HCT116 (cell line): ENCODE measurements at regions not wholly inside any gene's neighbourhood (a gene's known extent, or its start where the extent isn't known, plus 50 kb on each side); places are given as distances from the start of the nearest gene placed in this dataset.

ENCODE experiments used
- ATAC-seq: fragments of 200-7000 bp; cut with Tn5 transposase; 2 replicates; pipeline ENCODE4 v1.9.1; 2020; ENCODE audit warnings: mild to moderate bottlenecking, moderate library complexity
- BruUV-seq: library from RNA; stranded (reverse); fragments of 400-500 nt; replicated peaks from 2 replicates; lab custom pipeline; 2021; lab: Mats Ljungman, UMichigan
- CTCF ChIA-PET: fragments of 300-600 bp; sonication (Branson Sonifier 250); formaldehyde crosslinking; loops from one replicate; lab custom pipeline; 2021; ENCODE audit warnings: antibody characterized with exemption; lab: Charles Lee
- POLR2A ChIA-PET: fragments of 300-600, 350-600 bp; sonication (Branson Sonifier 250); formaldehyde crosslinking; loops from one replicate; lab custom pipeline; 2021; ENCODE audit warnings: antibody characterized with exemption; lab: Charles Lee
- RAD21 ChIA-PET, 2 experiments: fragments of 300-600 bp; sonication (Branson Sonifier 250); formaldehyde crosslinking; loops; one replicate each; lab custom pipeline; 2023; ENCODE audit warnings: low total read pairs in 2 of 2; ENCODE audit not compliant: uncharacterized antibody in 2 of 2, unreplicated experiment in 2 of 2, low non-redundant PET in 1 of 2; lab: Charles Lee
- DNase-seq: peaks from one replicate; pipeline ENCODE4 v3.0.0-alpha.2; 2010; ENCODE audit warnings: low read depth, low spot score
- H2AFZ ChIP-seq: fragments of 200-600 bp; shearing (Covaris generic), sonication (generic); 2 replicates; pipeline ENCODE4 v1.6.1; 2017; ENCODE audit warnings: low read depth, mixed run types, mixed read lengths, antibody characterized with exemption, low read length; ENCODE audit not compliant: poor library complexity, severe bottlenecking
- H3K27ac ChIP-seq: 2 replicates; pipeline ENCODE4 v1.5.1; 2012; ENCODE audit warnings: low read depth, low read length
- H3K27me3 ChIP-seq: fragments of 200-600 bp; sonication (generic); 2 replicates; pipeline ENCODE4 v1.6.1; 2016; ENCODE audit warnings: mixed run types, low read length, mixed read lengths; ENCODE audit not compliant: insufficient read depth
- H3K36me3 ChIP-seq, 2 experiments: fragments of 200-500 bp in 1 of 2; fragments of 200-600 bp in 1 of 2; sonication (Bioruptor generic) in 1 of 2; sonication (generic) in 1 of 2; 2 replicates each; pipeline versions ENCODE4 v1.5.1 to v1.6.1; 2014 to 2016; ENCODE audit warnings: low read length in 2 of 2, inconsistent platforms in 1 of 2, mixed read lengths in 1 of 2, mixed run types in 1 of 2; ENCODE audit not compliant: insufficient read depth in 2 of 2, control insufficient read depth in 1 of 2
- H3K4me1 ChIP-seq, 2 experiments: fragments of 200-600 bp in 1 of 2; sonication (generic) in 1 of 2; 2 replicates each; pipeline versions ENCODE4 v1.5.1 to v1.6.1; 2012 to 2017; ENCODE audit warnings: low read length in 2 of 2, inconsistent platforms in 1 of 2, mild to moderate bottlenecking in 1 of 2, mixed read lengths in 1 of 2, mixed run types in 1 of 2, moderate library complexity in 1 of 2; ENCODE audit not compliant: insufficient read depth in 2 of 2, control insufficient read depth in 1 of 2
- H3K4me2 ChIP-seq: fragments of 200-600 bp; sonication (generic); 2 replicates; pipeline ENCODE4 v1.6.1; 2017; ENCODE audit warnings: mixed run types, low read length, mixed read lengths
- H3K4me3 ChIP-seq, 2 experiments: fragments of 200-600 bp in 1 of 2; sonication (generic) in 1 of 2; replicated peaks in 1 of 2; 2 replicates each; pipeline ENCODE4 v1.5.1; 2011 to 2016; ENCODE audit warnings: low read length in 2 of 2, control low read depth in 1 of 2, low read depth in 1 of 2, mild to moderate bottlenecking in 1 of 2, mixed read lengths in 1 of 2, mixed run types in 1 of 2
- H3K79me2 ChIP-seq: fragments of 200-600 bp; sonication (generic); 2 replicates; pipeline ENCODE4 v1.6.1; 2017; ENCODE audit warnings: mild to moderate bottlenecking, mixed run types, low read length, moderate library complexity, mixed read lengths; ENCODE audit not compliant: insufficient read depth
- H3K9ac ChIP-seq: fragments of 200-600 bp; sonication (generic); 2 replicates; pipeline ENCODE4 v1.6.1; 2016; ENCODE audit warnings: low read length, mixed read lengths
- H3K9me2 ChIP-seq: fragments of 200-600 bp; sonication (generic), shearing (Covaris generic); 2 replicates; pipeline ENCODE4 v1.6.1; 2017; ENCODE audit warnings: mixed run types, mild to moderate bottlenecking, moderate library complexity; ENCODE audit not compliant: insufficient read depth
- H3K9me3 ChIP-seq, 2 experiments: fragments of 200-500 bp in 1 of 2; fragments of 200-600 bp in 1 of 2; sonication (Bioruptor generic) in 1 of 2; sonication (generic) in 1 of 2; 2 replicates each; pipeline ENCODE4 v1.6.1; 2014 to 2017; ENCODE audit warnings: low read length in 2 of 2, mixed read lengths in 2 of 2, inconsistent platforms in 1 of 2, low read depth in 1 of 2, mild to moderate bottlenecking in 1 of 2, mixed run types in 1 of 2, moderate library complexity in 1 of 2; ENCODE audit not compliant: control insufficient read depth in 1 of 2, insufficient read depth in 1 of 2
- H4K20me1 ChIP-seq: fragments of 200-600 bp; sonication (generic), shearing (Covaris generic); 2 replicates; pipeline ENCODE4 v1.6.1; 2017; ENCODE audit warnings: mixed run types, mild to moderate bottlenecking, moderate library complexity; ENCODE audit not compliant: insufficient read depth
- CEBPB ChIP-seq: IDR thresholded peaks from 2 replicates; pipeline ENCODE4 v1.6.1; 2012; ENCODE audit warnings: low read depth
- EGR1 ChIP-seq: IDR thresholded peaks from 2 replicates; pipeline ENCODE4 v1.6.1; 2012; ENCODE audit warnings: low read depth
- ELF1 ChIP-seq: IDR thresholded peaks from 2 replicates; pipeline ENCODE4 v1.6.1; 2012; ENCODE audit warnings: low read depth, borderline replicate concordance
- EZH2 ChIP-seq: fragments of 200-600 bp; sonication (generic); IDR thresholded peaks from 2 replicates; pipeline ENCODE4 v1.6.1; 2017; ENCODE audit warnings: antibody characterized with exemption, mixed run types
- FOSL1 ChIP-seq: IDR thresholded peaks from 2 replicates; pipeline ENCODE4 v1.6.1; 2012; ENCODE audit warnings: low read depth
- POLR2AphosphoS5 ChIP-seq: IDR thresholded peaks from 2 replicates; pipeline ENCODE4 v1.6.1; 2011; ENCODE audit warnings: mild to moderate bottlenecking, low read depth, low read length, moderate library complexity
- RAD21 ChIP-seq: IDR thresholded peaks from 2 replicates; pipeline ENCODE4 v1.6.1; 2012; ENCODE audit warnings: low read depth, mild to moderate bottlenecking
- SIN3A ChIP-seq: IDR thresholded peaks from 2 replicates; pipeline ENCODE4 v1.6.1; 2012; ENCODE audit warnings: low read depth
- SRF ChIP-seq: IDR thresholded peaks from 2 replicates; pipeline ENCODE4 v1.6.1; 2012; ENCODE audit warnings: low read depth
- YY1 ChIP-seq: IDR thresholded peaks from 2 replicates; pipeline ENCODE4 v1.6.1; 2011; ENCODE audit warnings: low read length, low read depth, moderate library complexity, mild to moderate bottlenecking; ENCODE audit not compliant: insufficient replicate concordance; ENCODE audit errors: extremely low read depth
- ZFX ChIP-seq: fragments of 450-650 bp; IDR thresholded peaks from 2 replicates; pipeline ENCODE4 v1.6.1; 2017
- ZNF274 ChIP-seq: fragments of 200-500 bp; sonication (Bioruptor generic); IDR thresholded peaks from 2 replicates; pipeline ENCODE4 v1.6.1; 2014; ENCODE audit warnings: mild to moderate bottlenecking, low read depth, low read length, inconsistent platforms
- intact Hi-C: fragments of 100-400 bp; cut with micrococcal nuclease; formaldehyde crosslinking; loops from 2 replicates; pipeline ENCODE4 v1.10.0; 2022
- TF ChIP-seq, protein P1 (sequence below): IDR thresholded peaks from 2 replicates; pipeline ENCODE4 v1.6.1; 2012
- TF ChIP-seq, protein P2 (sequence below): IDR thresholded peaks from 2 replicates; pipeline ENCODE4 v1.6.1; 2012
- TF ChIP-seq, protein P3 (sequence below), 3 experiments: fragments of 200-600 bp in 1 of 3; sonication (generic) in 1 of 3; IDR thresholded peaks in 2 of 3; conservative IDR thresholded peaks in 1 of 3; 2 replicates each; pipeline ENCODE4 v1.5.1; 2012 to 2017; ENCODE audit warnings: low read depth in 2 of 3, low read length in 2 of 3, antibody characterized with exemption in 1 of 3, borderline replicate concordance in 1 of 3, control low read depth in 1 of 3, mild to moderate bottlenecking in 1 of 3, mixed read lengths in 1 of 3, mixed run types in 1 of 3, moderate library complexity in 1 of 3; ENCODE audit not compliant: insufficient read depth in 1 of 3

DNA sequence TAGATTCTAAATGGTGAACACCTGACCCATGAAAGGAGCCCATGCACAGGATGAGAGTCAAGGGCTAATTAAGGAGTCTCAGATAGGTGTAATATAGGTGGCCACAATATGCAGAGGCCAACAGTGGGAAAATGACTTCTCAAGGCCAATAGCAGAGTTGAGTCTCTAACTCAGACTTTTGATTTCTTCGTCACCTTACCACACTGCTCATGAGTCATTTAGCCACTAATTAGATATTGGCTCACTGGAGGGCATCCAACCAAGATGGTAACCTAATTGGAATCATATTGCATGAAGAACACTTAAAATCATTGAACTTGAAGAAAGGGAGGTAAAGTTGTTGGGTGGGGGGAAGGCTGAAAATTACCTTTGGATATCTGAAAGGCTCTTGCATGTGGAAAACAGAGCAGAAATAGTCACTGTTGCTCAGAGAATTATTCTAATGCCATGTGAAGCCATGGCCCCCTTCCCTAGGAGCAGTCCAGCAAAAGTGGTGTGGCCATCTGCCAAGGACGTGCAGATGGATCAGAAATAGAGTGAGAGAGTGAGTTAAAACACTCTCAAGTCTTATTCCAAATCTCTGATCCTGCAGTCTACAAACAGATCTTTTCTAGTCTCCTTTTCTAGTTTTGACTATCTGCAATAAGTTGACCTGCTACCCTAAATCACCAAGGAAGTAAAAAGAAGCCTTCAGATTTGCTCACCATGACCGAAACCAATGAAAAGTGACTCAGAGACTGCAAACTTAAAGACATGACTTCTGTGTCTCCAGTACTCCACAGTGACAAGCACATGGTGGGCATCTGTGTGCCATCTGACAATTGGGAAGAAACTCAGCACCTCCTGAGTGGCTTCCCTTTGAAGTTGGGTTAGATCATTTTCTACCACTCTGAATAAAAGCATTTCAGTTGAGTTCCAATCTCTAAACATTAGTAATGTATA, 93.9 kb upstream of the C1QTNF7 start:
- CTCF ChIA-PET, result no interaction called here
- no peak overlapping the region for H3K27ac ChIP-seq
- ATAC-seq (no peak), DNase-seq (no peak)
- H3K4me3 ChIP-seq, result no peak overlapping the region
- intact Hi-C loops, result no loop called here
- H3K9ac ChIP-seq, result no peak overlapping the region
- H3K9me3 ChIP-seq, result no peaks in the 10 kb centered on the region
- no peak overlapping the region for H3K4me2 ChIP-seq
- RAD21 ChIA-PET, result no interaction called here
- no peaks in the 10 kb centered on the region for H4K20me1 ChIP-seq
- H2AFZ ChIP-seq, result no peak overlapping the region
- H3K27me3 ChIP-seq, result peaks cover 7% of the 10 kb centered on the region; the same call in 1 of the 2 replicates
- no TSS peak for BruUV-seq
- H3K9me2 ChIP-seq, result no peaks in the 10 kb centered on the region
- POLR2A ChIA-PET, result no interaction called here
- H3K36me3 ChIP-seq, result no peaks in the 10 kb centered on the region
- TF ChIP-seq, protein P1, sequence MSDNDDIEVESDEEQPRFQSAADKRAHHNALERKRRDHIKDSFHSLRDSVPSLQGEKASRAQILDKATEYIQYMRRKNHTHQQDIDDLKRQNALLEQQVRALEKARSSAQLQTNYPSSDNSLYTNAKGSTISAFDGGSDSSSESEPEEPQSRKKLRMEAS, result no peak
- TF ChIP-seq ELF1 (no peak), SIN3A (no peak), SRF (no peak), ZFX (no peak), EZH2 (no peak)
- H3K4me1 ChIP-seq, result peaks cover 0 to 6% of the 10 kb centered on the region in 2 experiments; a peak in 1 of 4 replicates
- H3K79me2 ChIP-seq, result no peaks in the 10 kb centered on the region

DNA sequence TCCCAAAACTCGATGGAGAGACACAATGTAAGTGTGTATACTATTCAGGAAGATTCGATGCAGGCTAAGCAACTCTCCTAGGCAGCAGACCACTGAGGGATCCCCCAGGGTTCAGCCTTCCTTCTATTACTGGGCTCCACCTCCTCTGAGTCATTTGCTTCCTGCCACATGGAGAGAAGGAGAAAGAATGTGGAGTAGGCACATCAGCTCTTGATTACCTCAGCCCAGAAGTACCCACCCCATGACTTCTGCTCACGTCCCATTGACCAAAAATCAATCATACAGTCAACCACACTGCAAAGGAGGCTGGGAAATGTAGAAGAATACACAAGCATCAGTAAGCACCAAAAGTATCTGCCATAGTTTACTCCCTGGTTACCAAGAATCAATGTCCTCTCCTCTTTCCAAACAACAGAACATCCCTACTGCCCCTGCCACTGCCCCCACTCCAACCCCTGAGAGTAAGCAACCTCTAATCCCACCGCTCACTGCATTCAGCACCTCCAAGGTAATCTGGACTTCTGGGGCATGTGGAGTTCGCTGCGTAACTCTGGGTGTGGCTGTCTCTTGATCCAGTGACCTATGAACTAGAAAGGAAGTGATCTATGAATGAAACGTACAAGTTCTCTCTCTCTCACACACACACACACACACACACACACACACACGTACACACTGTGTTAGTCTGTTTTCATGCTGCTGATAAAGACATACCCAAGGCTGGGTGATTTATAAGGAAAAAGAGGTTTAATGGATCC, 91.2 kb upstream of the C1QTNF7 start:
- Histone ChIP-seq H3K4me2 (peak overlapping the region; percentile 19; the same call in 1 of the 2 replicates), H3K9me3 (no peaks in the 10 kb centered on the region), H3K79me2 (no peaks in the 10 kb centered on the region), H3K27ac (no peak overlapping the region), H3K4me1 (peaks cover 0 to 6% of the 10 kb centered on the region in 2 experiments; a peak in 1 of 4 replicates), H3K4me3 (no peak overlapping the region), H3K27me3 (peaks cover 21% of the 10 kb centered on the region; the same call in 1 of the 2 replicates), H2AFZ (no peak overlapping the region), H3K36me3 (no peaks in the 10 kb centered on the region), H4K20me1 (no peaks in the 10 kb centered on the region), H3K9ac (no peak overlapping the region)
- ChIA-PET POLR2A (no interaction called here), RAD21 (no interaction called here)
- intact Hi-C loops, result no loop called here
- BruUV-seq, result no TSS peak
- DNase-seq (no peak), ATAC-seq (no peak)
- TF ChIP-seq CEBPB (no peak), SIN3A (no peak), ZFX (no peak), YY1 (no peak), EGR1 (no peak), POLR2AphosphoS5 (no peak), ZNF274 (no peak), EZH2 (no peak), FOSL1 (no peak), SRF (no peak), RAD21 (no peak)
- TF ChIP-seq, protein P2, sequence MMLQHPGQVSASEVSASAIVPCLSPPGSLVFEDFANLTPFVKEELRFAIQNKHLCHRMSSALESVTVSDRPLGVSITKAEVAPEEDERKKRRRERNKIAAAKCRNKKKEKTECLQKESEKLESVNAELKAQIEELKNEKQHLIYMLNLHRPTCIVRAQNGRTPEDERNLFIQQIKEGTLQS, result no peak
- TF ChIP-seq, protein P1, result no peak
- TF ChIP-seq, protein P3, sequence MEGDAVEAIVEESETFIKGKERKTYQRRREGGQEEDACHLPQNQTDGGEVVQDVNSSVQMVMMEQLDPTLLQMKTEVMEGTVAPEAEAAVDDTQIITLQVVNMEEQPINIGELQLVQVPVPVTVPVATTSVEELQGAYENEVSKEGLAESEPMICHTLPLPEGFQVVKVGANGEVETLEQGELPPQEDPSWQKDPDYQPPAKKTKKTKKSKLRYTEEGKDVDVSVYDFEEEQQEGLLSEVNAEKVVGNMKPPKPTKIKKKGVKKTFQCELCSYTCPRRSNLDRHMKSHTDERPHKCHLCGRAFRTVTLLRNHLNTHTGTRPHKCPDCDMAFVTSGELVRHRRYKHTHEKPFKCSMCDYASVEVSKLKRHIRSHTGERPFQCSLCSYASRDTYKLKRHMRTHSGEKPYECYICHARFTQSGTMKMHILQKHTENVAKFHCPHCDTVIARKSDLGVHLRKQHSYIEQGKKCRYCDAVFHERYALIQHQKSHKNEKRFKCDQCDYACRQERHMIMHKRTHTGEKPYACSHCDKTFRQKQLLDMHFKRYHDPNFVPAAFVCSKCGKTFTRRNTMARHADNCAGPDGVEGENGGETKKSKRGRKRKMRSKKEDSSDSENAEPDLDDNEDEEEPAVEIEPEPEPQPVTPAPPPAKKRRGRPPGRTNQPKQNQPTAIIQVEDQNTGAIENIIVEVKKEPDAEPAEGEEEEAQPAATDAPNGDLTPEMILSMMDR (IDR thresholded peaks at IDR 0.05 in 2 of 3, conservative IDR thresholded peaks at IDR 0.05 in 1 of 3; ENCODE audit: borderline replicate concordance in 1 of 3, insufficient read depth in 1 of 3, low read depth in 2 of 3, low read length in 2 of 3), result no peak
- TF ChIP-seq, all 23 proteins: peak for 0
- CTCF ChIA-PET, result no interaction called here
- no peaks in the 10 kb centered on the region for H3K9me2 ChIP-seq
